ENCODE measurements at regions not wholly inside any gene's neighbourhood (a gene's known extent, or its start where the extent isn't known, plus 50 kb on each side); places are given as distances from the start of the nearest gene placed in this dataset.

- H3K4me2 ChIP-seq (ENCODE audit: insufficient read depth, insufficient read length, low read length): no peak overlapping the region
- no peaks in the 10 kb centered on the region for H3K23me2 ChIP-seq (ENCODE audit: insufficient read length, low read depth, low read length, poor library complexity, severe bottlenecking)
- Mint-ChIP-seq H3K4me3 (no peak overlapping the region), H3K27me3 (ENCODE audit: low read depth) (no peaks in the 10 kb centered on the region), H3K4me1 (no peaks in the 10 kb centered on the region), H3K27ac (no peak overlapping the region), H3K36me3 (ENCODE audit: insufficient read depth in 1 of 3, low read depth in 3 of 3) (peaks cover 0 to 6% (median 0%) of the 10 kb centered on the region in 3 experiments; a peak in 2 of 7 replicates), H3K9me3 (peaks cover 2 to 7% of the 10 kb centered on the region in 2 experiments; a peak in 3 of 5 replicates)
- H3K9me3 ChIP-seq (ENCODE audit: control insufficient read depth, low read depth, low read length): no peaks in the 10 kb centered on the region
- no peak overlapping the region for H3K4ac ChIP-seq (ENCODE audit: low read depth, low read length)
- no peak overlapping the region for H2AK5ac ChIP-seq (ENCODE audit: insufficient read length, low read length)
- H2AFZ ChIP-seq (ENCODE audit: low read length): no peak overlapping the region
- no peak overlapping the region for H3K27ac ChIP-seq (ENCODE audit: insufficient read length, low read depth, low read length)
- no peaks in the 10 kb centered on the region for H3K4me1 ChIP-seq (ENCODE audit: insufficient read depth, low read length)
- H3K23ac ChIP-seq (ENCODE audit: insufficient read length, low read depth, low read length): no peak overlapping the region
- no peak overlapping the region for H4K91ac ChIP-seq (ENCODE audit: insufficient read length, low read depth, low read length)
- H3K56ac ChIP-seq (ENCODE audit: insufficient read length, low read depth, low read length): no peak overlapping the region
- H4K5ac ChIP-seq (ENCODE audit: insufficient read length, low read depth, low read length): no peak overlapping the region
- no peak overlapping the region for H3K14ac ChIP-seq (ENCODE audit: insufficient read depth, low read length)
- H3K79me2 ChIP-seq (ENCODE audit: insufficient read depth, low read length): no peaks in the 10 kb centered on the region
- no peak overlapping the region for H3K18ac ChIP-seq (ENCODE audit: insufficient read length, low read depth, low read length)
- no peak overlapping the region for H4K8ac ChIP-seq (replicated peaks; ENCODE audit: insufficient read length, low read depth, low read length)
- no peak overlapping the region for H2BK5ac ChIP-seq (ENCODE audit: insufficient read length, low read length)
- H2BK20ac ChIP-seq (ENCODE audit: low read depth, low read length, poor library complexity, severe bottlenecking): no peak overlapping the region
- H3K9ac ChIP-seq (ENCODE audit: extremely low read depth, insufficient read length, low read length): no peak overlapping the region
- no peaks in the 10 kb centered on the region for H3K27me3 ChIP-seq (ENCODE audit: insufficient read depth, low read length)
- H3K79me1 ChIP-seq (ENCODE audit: insufficient read depth, low read depth, low read length, poor library complexity, severe bottlenecking): no peaks in the 10 kb centered on the region
- no peak overlapping the region for H2BK15ac ChIP-seq (ENCODE audit: low read depth, low read length)
- H2BK120ac ChIP-seq (ENCODE audit: low read depth, low read length, poor library complexity, severe bottlenecking): no peak overlapping the region
- H2BK12ac ChIP-seq (ENCODE audit: insufficient read length, low read depth, low read length): no peak overlapping the region
- no peak for TF ChIP-seq CTCF (conservative IDR thresholded peaks at IDR 0.05)
- DNase-seq: no peak
- H3T11ph ChIP-seq (ENCODE audit: low read length): no peak overlapping the region
- no peaks in the 10 kb centered on the region for H4K20me1 ChIP-seq (ENCODE audit: control insufficient read depth, insufficient read depth, insufficient read length)
- no CpG with 5 or more reads among the region's 3 CpGs for WGBS (ENCODE audit: extremely low coverage, insufficient read length, low lambda C conversion rate)
Observed at GRCh38 chr18:54060343-54061005, 164.0 kb downstream of the MBD2 start.

Measured in H9 (cell line).